ENCODE measurements at regions not wholly inside any gene's neighbourhood (a gene's known extent, or its start where the extent isn't known, plus 50 kb on each side); places are given as distances from the start of the nearest gene placed in this dataset.

DNA sequence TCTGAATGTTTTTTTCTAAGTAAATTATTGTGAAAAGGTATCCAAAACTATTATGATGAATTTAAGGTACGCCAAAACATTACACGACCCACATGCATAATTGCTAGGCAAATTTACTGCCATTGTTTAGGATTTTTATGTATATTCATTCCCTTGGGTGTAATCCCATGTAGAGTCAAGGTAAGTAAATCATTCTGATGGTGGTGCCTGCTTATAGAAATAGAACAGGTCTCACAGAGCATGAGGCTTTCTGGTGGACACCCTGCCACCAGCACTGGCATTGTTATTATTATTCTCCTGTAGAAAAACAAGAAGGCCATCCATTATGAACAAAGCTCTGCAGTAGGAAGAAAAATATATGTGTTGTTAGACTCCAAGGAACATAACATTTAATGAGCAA is 111.7 kb upstream of the ZNF804B start:
- no peak overlapping the region for H2AFZ ChIP-seq (ENCODE audit: low read length)
- no peaks in the 10 kb centered on the region for H3K9me3 ChIP-seq (ENCODE audit: low read length)
- H3K27me3 ChIP-seq (ENCODE audit: low read length) = no peaks in the 10 kb centered on the region
- DNase-seq = no peak
- no peaks in the 10 kb centered on the region for H3K79me2 ChIP-seq (ENCODE audit: low read length)
- ChIA-PET POLR2A (ENCODE audit: unreplicated experiment) (no interaction called here), CTCF (no interaction called here)
- intact Hi-C loops (cut with micrococcal nuclease) = no loop called here
- BruUV-seq (replicated peaks) = no TSS peak
- no peak overlapping the region for H3K4me2 ChIP-seq (ENCODE audit: low read length)
- ATAC-seq = no peak
- H3F3A ChIP-seq (ENCODE audit: low read length, unreplicated experiment) = no peaks in the 10 kb centered on the region
- TF ChIP-seq EZH2phosphoT487 (IDR thresholded peaks at IDR 0.05; ENCODE audit: borderline replicate concordance, low read length) (no peak), EZH2 (IDR thresholded peaks at IDR 0.05; ENCODE audit: low read length, unreplicated experiment) (no peak)
- TF ChIP-seq, protein P1, sequence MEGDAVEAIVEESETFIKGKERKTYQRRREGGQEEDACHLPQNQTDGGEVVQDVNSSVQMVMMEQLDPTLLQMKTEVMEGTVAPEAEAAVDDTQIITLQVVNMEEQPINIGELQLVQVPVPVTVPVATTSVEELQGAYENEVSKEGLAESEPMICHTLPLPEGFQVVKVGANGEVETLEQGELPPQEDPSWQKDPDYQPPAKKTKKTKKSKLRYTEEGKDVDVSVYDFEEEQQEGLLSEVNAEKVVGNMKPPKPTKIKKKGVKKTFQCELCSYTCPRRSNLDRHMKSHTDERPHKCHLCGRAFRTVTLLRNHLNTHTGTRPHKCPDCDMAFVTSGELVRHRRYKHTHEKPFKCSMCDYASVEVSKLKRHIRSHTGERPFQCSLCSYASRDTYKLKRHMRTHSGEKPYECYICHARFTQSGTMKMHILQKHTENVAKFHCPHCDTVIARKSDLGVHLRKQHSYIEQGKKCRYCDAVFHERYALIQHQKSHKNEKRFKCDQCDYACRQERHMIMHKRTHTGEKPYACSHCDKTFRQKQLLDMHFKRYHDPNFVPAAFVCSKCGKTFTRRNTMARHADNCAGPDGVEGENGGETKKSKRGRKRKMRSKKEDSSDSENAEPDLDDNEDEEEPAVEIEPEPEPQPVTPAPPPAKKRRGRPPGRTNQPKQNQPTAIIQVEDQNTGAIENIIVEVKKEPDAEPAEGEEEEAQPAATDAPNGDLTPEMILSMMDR (conservative IDR thresholded peaks at IDR 0.05; ENCODE audit: low read depth, low read length) = no peak
- H3K36me3 ChIP-seq (ENCODE audit: low read depth, low read length) = no peaks in the 10 kb centered on the region
- H3K4me3 ChIP-seq (ENCODE audit: low read length) = no peak overlapping the region
- no peak overlapping the region for H3K27ac ChIP-seq (ENCODE audit: low read length)
- H3K9me2 ChIP-seq (replicated peaks; ENCODE audit: low read length) = no peaks in the 10 kb centered on the region
- no peaks in the 10 kb centered on the region for H4K20me1 ChIP-seq (ENCODE audit: low read length)
- H3K4me1 ChIP-seq (ENCODE audit: insufficient read depth, low read length) = no peaks in the 10 kb centered on the region
- no peak overlapping the region for H3K9ac ChIP-seq (ENCODE audit: low read length)

DNA sequence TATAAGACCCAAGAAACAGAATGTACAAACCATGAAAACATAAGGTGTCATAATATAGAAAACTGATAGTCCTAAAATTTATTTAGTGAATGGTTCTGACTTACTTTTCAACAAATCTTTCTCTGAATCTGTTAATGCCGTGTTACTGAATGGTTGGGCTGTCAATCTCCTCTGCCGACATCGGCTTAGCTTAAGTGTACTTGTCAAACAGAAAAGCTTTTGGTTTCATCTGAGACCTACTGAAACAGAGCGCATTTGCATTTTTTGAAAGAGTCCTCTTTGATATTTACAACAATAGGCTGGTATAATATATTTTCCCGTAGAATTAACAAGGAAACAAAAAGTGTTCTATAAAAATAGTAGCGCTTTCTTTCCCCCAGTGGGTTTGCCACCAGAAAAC is 120.9 kb upstream of the ZNF804B start:
- no TSS peak for BruUV-seq (replicated peaks)
- H4K20me1 ChIP-seq (ENCODE audit: low read length) = no peaks in the 10 kb centered on the region
- H3K79me2 ChIP-seq (ENCODE audit: low read length) = no peaks in the 10 kb centered on the region
- no peaks in the 10 kb centered on the region for H3K27me3 ChIP-seq (ENCODE audit: low read length)
- H3K9ac ChIP-seq (ENCODE audit: low read length) = no peak overlapping the region
- POLR2A ChIA-PET (ENCODE audit: unreplicated experiment) = no interaction called here
- ATAC-seq (no peak), DNase-seq (no peak)
- H3K4me1 ChIP-seq (ENCODE audit: insufficient read depth, low read length) = no peaks in the 10 kb centered on the region
- H3F3A ChIP-seq (ENCODE audit: low read length, unreplicated experiment) = no peaks in the 10 kb centered on the region
- H3K36me3 ChIP-seq (ENCODE audit: low read depth, low read length) = no peaks in the 10 kb centered on the region
- H2AFZ ChIP-seq (ENCODE audit: low read length) = no peak overlapping the region
- CTCF ChIA-PET = no interaction called here
- TF ChIP-seq EZH2 (IDR thresholded peaks at IDR 0.05; ENCODE audit: low read length, unreplicated experiment) = no peak
- TF ChIP-seq, protein P1 (conservative IDR thresholded peaks at IDR 0.05; ENCODE audit: low read depth, low read length) = no peak
- no peak for TF ChIP-seq EZH2phosphoT487 (IDR thresholded peaks at IDR 0.05; ENCODE audit: borderline replicate concordance, low read length)
- no peaks in the 10 kb centered on the region for H3K9me3 ChIP-seq (ENCODE audit: low read length)
- no peaks in the 10 kb centered on the region for H3K9me2 ChIP-seq (replicated peaks; ENCODE audit: low read length)
- no peak overlapping the region for H3K27ac ChIP-seq (ENCODE audit: low read length)
- intact Hi-C loops (cut with micrococcal nuclease) = no loop called here
- H3K4me2 ChIP-seq (ENCODE audit: low read length) = no peak overlapping the region
- no peak overlapping the region for H3K4me3 ChIP-seq (ENCODE audit: low read length)

GRCh38 chr7:88637795-88638194 is 121.7 kb upstream of the ZNF804B start:
- H3K4me2 ChIP-seq (ENCODE audit: low read length) = no peak overlapping the region
- no TSS peak for BruUV-seq (replicated peaks)
- no peaks in the 10 kb centered on the region for H3K27me3 ChIP-seq (ENCODE audit: low read length)
- H4K20me1 ChIP-seq (ENCODE audit: low read length) = no peaks in the 10 kb centered on the region
- H3K4me1 ChIP-seq (ENCODE audit: insufficient read depth, low read length) = no peaks in the 10 kb centered on the region
- no peak overlapping the region for H2AFZ ChIP-seq (ENCODE audit: low read length)
- H3K4me3 ChIP-seq (ENCODE audit: low read length) = no peak overlapping the region
- no peaks in the 10 kb centered on the region for H3F3A ChIP-seq (ENCODE audit: low read length, unreplicated experiment)
- DNase-seq (no peak), ATAC-seq (no peak)
- H3K9me3 ChIP-seq (ENCODE audit: low read length) = no peaks in the 10 kb centered on the region
- ChIA-PET CTCF (no interaction called here), POLR2A (ENCODE audit: unreplicated experiment) (no interaction called here)
- H3K36me3 ChIP-seq (ENCODE audit: low read depth, low read length) = no peaks in the 10 kb centered on the region
- intact Hi-C loops (cut with micrococcal nuclease) = no loop called here
- no peak overlapping the region for H3K9ac ChIP-seq (ENCODE audit: low read length)
- no peaks in the 10 kb centered on the region for H3K9me2 ChIP-seq (replicated peaks; ENCODE audit: low read length)
- no peaks in the 10 kb centered on the region for H3K79me2 ChIP-seq (ENCODE audit: low read length)
- TF ChIP-seq EZH2 (IDR thresholded peaks at IDR 0.05; ENCODE audit: low read length, unreplicated experiment) = no peak
- TF ChIP-seq, protein P1 (conservative IDR thresholded peaks at IDR 0.05; ENCODE audit: low read depth, low read length) = no peak
- no peak for TF ChIP-seq EZH2phosphoT487 (IDR thresholded peaks at IDR 0.05; ENCODE audit: borderline replicate concordance, low read length)
- H3K27ac ChIP-seq (ENCODE audit: low read length) = no peak overlapping the region
